ENCODE measurements at regions not wholly inside any gene's neighbourhood (a gene's known extent, or its start where the extent isn't known, plus 50 kb on each side); places are given as distances from the start of the nearest gene placed in this dataset.

GRCh38 chr1:209399800-209400199 is 183.7 kb upstream of the CAMK1G start:
- no peaks in the 10 kb centered on the region for H3K9me3 ChIP-seq (ENCODE audit: low read length)
- intact Hi-C loops (cut with micrococcal nuclease; ENCODE audit: unreplicated experiment), result no loop called here
- ChIA-PET CTCF (ENCODE audit: unreplicated experiment) (no interaction called here), POLR2A (no interaction called here)
- no peak for DNase-seq (ENCODE audit: low spot score)
- no peaks in the 10 kb centered on the region for H4K20me1 ChIP-seq (ENCODE audit: insufficient read depth, low read length)
- no peak overlapping the region for H3K27ac ChIP-seq (ENCODE audit: low read depth, low read length, poor library complexity, severe bottlenecking)
- no peak overlapping the region for H2AFZ ChIP-seq (ENCODE audit: low read length)
- no peaks in the 10 kb centered on the region for H3K9me2 ChIP-seq (ENCODE audit: insufficient read depth, low read length)
- H3K79me2 ChIP-seq (ENCODE audit: insufficient read depth, low read depth, low read length), result no peaks in the 10 kb centered on the region
- BruUV-seq (replicated peaks), result no TSS peak
- H3K4me1 ChIP-seq (ENCODE audit: insufficient read depth, low read length, poor library complexity, severe bottlenecking), result no peaks in the 10 kb centered on the region
- no peak overlapping the region for H3K4me3 ChIP-seq (ENCODE audit: low read depth, low read length, poor library complexity, severe bottlenecking)
- no peak overlapping the region for H3K4me2 ChIP-seq (ENCODE audit: low read length)
- no peaks in the 10 kb centered on the region for H3K36me3 ChIP-seq (ENCODE audit: insufficient read depth, low read length)
- no peak for TF ChIP-seq CTCF (conservative IDR thresholded peaks at IDR 0.05; ENCODE audit: low read length)
- TF ChIP-seq EZH2phosphoT487 (IDR thresholded peaks at IDR 0.05; ENCODE audit: borderline replicate concordance, low read depth, low read length), result no peak

GRCh38 chr1:209400351-209401220 is 182.9 kb upstream of the CAMK1G start:
- no peak for TF ChIP-seq CTCF (conservative IDR thresholded peaks at IDR 0.05; ENCODE audit: low read length)
- no peak for TF ChIP-seq EZH2phosphoT487 (IDR thresholded peaks at IDR 0.05; ENCODE audit: borderline replicate concordance, low read depth, low read length)
- intact Hi-C loops (cut with micrococcal nuclease; ENCODE audit: unreplicated experiment), result no loop called here
- Histone ChIP-seq H3K36me3 (ENCODE audit: insufficient read depth, low read length) (no peaks in the 10 kb centered on the region), H2AFZ (ENCODE audit: low read length) (no peak overlapping the region), H3K4me1 (ENCODE audit: insufficient read depth, low read length, poor library complexity, severe bottlenecking) (no peaks in the 10 kb centered on the region), H3K9me3 (ENCODE audit: low read length) (no peaks in the 10 kb centered on the region), H4K20me1 (ENCODE audit: insufficient read depth, low read length) (no peaks in the 10 kb centered on the region), H3K9me2 (ENCODE audit: insufficient read depth, low read length) (no peaks in the 10 kb centered on the region), H3K4me3 (ENCODE audit: low read depth, low read length, poor library complexity, severe bottlenecking) (no peak overlapping the region), H3K79me2 (ENCODE audit: insufficient read depth, low read depth, low read length) (no peaks in the 10 kb centered on the region), H3K27ac (ENCODE audit: low read depth, low read length, poor library complexity, severe bottlenecking) (no peak overlapping the region), H3K4me2 (ENCODE audit: low read length) (no peak overlapping the region)
- BruUV-seq (replicated peaks), result no TSS peak
- ChIA-PET POLR2A (no interaction called here), CTCF (ENCODE audit: unreplicated experiment) (no interaction called here)
- no peak for DNase-seq (ENCODE audit: low spot score)

GRCh38 chr1:209402697-209403096 is 180.8 kb upstream of the CAMK1G start:
- DNase-seq (ENCODE audit: low spot score), result no peak
- Histone ChIP-seq H3K4me1 (ENCODE audit: insufficient read depth, low read length, poor library complexity, severe bottlenecking) (no peaks in the 10 kb centered on the region), H3K36me3 (ENCODE audit: insufficient read depth, low read length) (no peaks in the 10 kb centered on the region), H2AFZ (ENCODE audit: low read length) (no peak overlapping the region), H3K27ac (ENCODE audit: low read depth, low read length, poor library complexity, severe bottlenecking) (no peak overlapping the region), H3K4me3 (ENCODE audit: low read depth, low read length, poor library complexity, severe bottlenecking) (no peak overlapping the region), H3K9me3 (ENCODE audit: low read length) (no peaks in the 10 kb centered on the region), H3K4me2 (ENCODE audit: low read length) (no peak overlapping the region), H4K20me1 (ENCODE audit: insufficient read depth, low read length) (no peaks in the 10 kb centered on the region), H3K9me2 (ENCODE audit: insufficient read depth, low read length) (no peaks in the 10 kb centered on the region), H3K79me2 (ENCODE audit: insufficient read depth, low read depth, low read length) (no peaks in the 10 kb centered on the region)
- TF ChIP-seq EZH2phosphoT487 (IDR thresholded peaks at IDR 0.05; ENCODE audit: borderline replicate concordance, low read depth, low read length) (no peak), CTCF (conservative IDR thresholded peaks at IDR 0.05; ENCODE audit: low read length) (no peak)
- POLR2A ChIA-PET, result no interaction called here
- CTCF ChIA-PET (ENCODE audit: unreplicated experiment), result no interaction called here
- intact Hi-C loops (cut with micrococcal nuclease; ENCODE audit: unreplicated experiment), result no loop called here
- BruUV-seq (replicated peaks), result no TSS peak
